SK-N-SH treated with all-trans-retinoic acid at 6 μM for 48 hours (cell line): ENCODE measurements at regions not wholly inside any gene's neighbourhood (a gene's known extent, or its start where the extent isn't known, plus 50 kb on each side); places are given as distances from the start of the nearest gene placed in this dataset.

Experiments
- ATAC-seq: fragments of 200-7000 bp; cut with Tn5 transposase; 3 replicates; pipeline ENCODE4 v1.9.1; 2020; ENCODE audit warnings: mild to moderate bottlenecking, moderate library complexity
- ARNTL ChIP-seq: fragments of 450-650 bp; formaldehyde crosslinking; IDR thresholded peaks from 2 replicates; pipeline ENCODE4 v1.5.0; 2020; ENCODE audit warnings: low read depth, mild to moderate bottlenecking, moderate library complexity, borderline replicate concordance
- BACH2 ChIP-seq: fragments of 250-450 bp; sonication (Bioruptor Pico); IDR thresholded peaks from 2 replicates; pipeline ENCODE4 v1.9.0; 2021; ENCODE audit warnings: mild to moderate bottlenecking, borderline replicate concordance
- CSRNP3 ChIP-seq: fragments of 250-450 bp; sonication (Bioruptor Pico); IDR thresholded peaks from 2 replicates; pipeline ENCODE4 v1.5.1; 2021; ENCODE audit warnings: mild to moderate bottlenecking, moderate library complexity
- ESRRG ChIP-seq: fragments of 250-450 bp; sonication (Bioruptor Pico); IDR thresholded peaks from 2 replicates; pipeline ENCODE4 v1.6.1; 2021; ENCODE audit warnings: mild to moderate bottlenecking
- GLIS3 ChIP-seq: fragments of 250-450 bp; sonication (Bioruptor Pico); IDR thresholded peaks from 2 replicates; pipeline ENCODE4 v1.5.0; 2020; ENCODE audit warnings: mild to moderate bottlenecking, moderate library complexity
- ISL1 ChIP-seq: fragments of 250-450 bp; sonication (Bioruptor Pico); IDR thresholded peaks from 2 replicates; pipeline ENCODE4 v2.1.2; 2022; ENCODE audit warnings: mild to moderate bottlenecking, moderate library complexity
- OSR1 ChIP-seq: fragments of 250-450 bp; sonication (Bioruptor Pico); IDR thresholded peaks from 2 replicates; pipeline ENCODE4 v1.8.0; 2022; ENCODE audit warnings: moderate library complexity, mild to moderate bottlenecking, inconsistent platforms
- PATZ1 ChIP-seq: fragments of 250-450 bp; sonication (Bioruptor Pico); IDR thresholded peaks from 2 replicates; pipeline ENCODE4 v1.8.0; 2020; ENCODE audit warnings: mild to moderate bottlenecking, moderate library complexity, borderline replicate concordance
- SNAI2 ChIP-seq: fragments of 250-450 bp; sonication (Bioruptor Pico); IDR thresholded peaks from 2 replicates; pipeline ENCODE4 v1.5.0; 2020; ENCODE audit warnings: mild to moderate bottlenecking, moderate library complexity
- TCF4 ChIP-seq: fragments of 250-450 bp; sonication (Bioruptor Pico); IDR thresholded peaks from 2 replicates; pipeline ENCODE4 v1.8.0; 2021; ENCODE audit warnings: mild to moderate bottlenecking, moderate library complexity, borderline replicate concordance
- TOX ChIP-seq: fragments of 250-450 bp; sonication (Bioruptor Pico); IDR thresholded peaks from 2 replicates; pipeline ENCODE4 v1.8.0; 2021; ENCODE audit warnings: mild to moderate bottlenecking, moderate library complexity, borderline replicate concordance
- TSHZ2 ChIP-seq: fragments of 250-450 bp; sonication (Bioruptor Pico); IDR thresholded peaks from 2 replicates; pipeline ENCODE4 v1.5.0; 2020; ENCODE audit warnings: mild to moderate bottlenecking, moderate library complexity
- ZC3H10 ChIP-seq: fragments of 250-450 bp; sonication (Bioruptor Pico); IDR thresholded peaks from 2 replicates; pipeline ENCODE4 v1.5.1; 2021; ENCODE audit warnings: mild to moderate bottlenecking, moderate library complexity
- ZFP3 ChIP-seq: fragments of 250-450 bp; sonication (Bioruptor Pico); IDR thresholded peaks from 2 replicates; pipeline ENCODE4 v1.5.0; 2020; ENCODE audit warnings: mild to moderate bottlenecking, moderate library complexity
- ZNF565 ChIP-seq: fragments of 450-650 bp; formaldehyde crosslinking; conservative IDR thresholded peaks from 2 replicates; pipeline ENCODE4 v1.5.0; 2020; ENCODE audit warnings: low read depth, mild to moderate bottlenecking, moderate library complexity
- ZNF70 ChIP-seq: fragments of 450-650 bp; formaldehyde crosslinking; IDR thresholded peaks from 2 replicates; pipeline ENCODE4 v1.5.0; 2020; ENCODE audit warnings: mild to moderate bottlenecking, moderate library complexity
- ZNF8 ChIP-seq: fragments of 450-650 bp; formaldehyde crosslinking; IDR thresholded peaks from 2 replicates; pipeline ENCODE4 v1.5.0; 2020; ENCODE audit warnings: mild to moderate bottlenecking, moderate library complexity
- TF ChIP-seq, protein P1 (sequence below): fragments of 250-450 bp; sonication (Bioruptor Pico); IDR thresholded peaks from 2 replicates; pipeline ENCODE4 v1.5.1; 2020; ENCODE audit warnings: low read depth, mild to moderate bottlenecking, moderate library complexity
- TF ChIP-seq, protein P2 (sequence below): fragments of 250-450 bp; sonication (Bioruptor Pico); IDR thresholded peaks from 2 replicates; pipeline ENCODE4 v1.8.0; 2021; ENCODE audit warnings: low read depth, mild to moderate bottlenecking, moderate library complexity, borderline replicate concordance

- TF ChIP-seq SNAI2 = no peak
- no peak for TF ChIP-seq ZNF565 (CRISPR knock-in tag)
- no peak for TF ChIP-seq TSHZ2
- no peak for TF ChIP-seq TCF4 (CRISPR knock-in tag)
- TF ChIP-seq ZNF70 = no peak
- TF ChIP-seq, protein P1, sequence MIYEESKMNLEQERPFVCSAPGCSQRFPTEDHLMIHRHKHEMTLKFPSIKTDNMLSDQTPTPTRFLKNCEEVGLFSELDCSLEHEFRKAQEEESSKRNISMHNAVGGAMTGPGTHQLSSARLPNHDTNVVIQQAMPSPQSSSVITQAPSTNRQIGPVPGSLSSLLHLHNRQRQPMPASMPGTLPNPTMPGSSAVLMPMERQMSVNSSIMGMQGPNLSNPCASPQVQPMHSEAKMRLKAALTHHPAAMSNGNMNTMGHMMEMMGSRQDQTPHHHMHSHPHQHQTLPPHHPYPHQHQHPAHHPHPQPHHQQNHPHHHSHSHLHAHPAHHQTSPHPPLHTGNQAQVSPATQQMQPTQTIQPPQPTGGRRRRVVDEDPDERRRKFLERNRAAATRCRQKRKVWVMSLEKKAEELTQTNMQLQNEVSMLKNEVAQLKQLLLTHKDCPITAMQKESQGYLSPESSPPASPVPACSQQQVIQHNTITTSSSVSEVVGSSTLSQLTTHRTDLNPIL (CRISPR knock-in tag) = no peak
- TF ChIP-seq, protein P2, sequence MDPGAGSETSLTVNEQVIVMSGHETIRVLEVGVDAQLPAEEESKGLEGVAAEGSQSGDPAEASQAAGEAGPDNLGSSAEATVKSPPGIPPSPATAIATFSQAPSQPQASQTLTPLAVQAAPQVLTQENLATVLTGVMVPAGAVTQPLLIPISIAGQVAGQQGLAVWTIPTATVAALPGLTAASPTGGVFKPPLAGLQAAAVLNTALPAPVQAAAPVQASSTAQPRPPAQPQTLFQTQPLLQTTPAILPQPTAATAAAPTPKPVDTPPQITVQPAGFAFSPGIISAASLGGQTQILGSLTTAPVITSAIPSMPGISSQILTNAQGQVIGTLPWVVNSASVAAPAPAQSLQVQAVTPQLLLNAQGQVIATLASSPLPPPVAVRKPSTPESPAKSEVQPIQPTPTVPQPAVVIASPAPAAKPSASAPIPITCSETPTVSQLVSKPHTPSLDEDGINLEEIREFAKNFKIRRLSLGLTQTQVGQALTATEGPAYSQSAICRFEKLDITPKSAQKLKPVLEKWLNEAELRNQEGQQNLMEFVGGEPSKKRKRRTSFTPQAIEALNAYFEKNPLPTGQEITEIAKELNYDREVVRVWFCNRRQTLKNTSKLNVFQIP (CRISPR knock-in tag) = no peak
- no peak for TF ChIP-seq BACH2 (CRISPR knock-in tag)
- no peak for TF ChIP-seq CSRNP3 (CRISPR knock-in tag)
- no peak for TF ChIP-seq ZFP3
- TF ChIP-seq GLIS3 (CRISPR knock-in tag) = no peak
- TF ChIP-seq ARNTL = no peak
- no peak for TF ChIP-seq ISL1 (CRISPR knock-in tag)
- TF ChIP-seq ZNF8 (CRISPR knock-in tag) = no peak
Measured at GRCh38 chr3:59566481-59566975, 516.7 kb upstream of the CFAP20DC start.

DNA sequence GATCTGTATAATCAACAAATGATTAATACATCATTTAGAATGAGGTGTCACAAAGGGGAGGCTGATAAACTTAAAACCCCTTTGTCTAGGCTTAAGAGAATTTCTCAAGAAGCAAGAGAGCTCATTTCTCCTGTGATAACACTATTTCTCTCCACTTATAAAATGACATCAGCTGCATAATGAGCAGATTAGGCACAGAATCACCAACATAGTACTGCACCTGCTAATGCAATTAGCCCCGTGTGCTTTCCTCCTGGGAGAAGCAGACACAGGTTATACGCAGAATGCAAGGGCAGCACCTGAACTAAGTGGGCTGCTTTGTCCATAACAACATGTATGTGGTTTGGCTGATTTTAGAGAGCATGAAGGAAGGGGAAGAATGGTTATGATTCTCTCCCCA, 515.3 kb upstream of the CFAP20DC start:
- no peak for TF ChIP-seq ZFP3
- TF ChIP-seq OSR1 (CRISPR knock-in tag) = no peak
- TF ChIP-seq, protein P2 (CRISPR knock-in tag) = no peak
- no peak for TF ChIP-seq ZC3H10
- TF ChIP-seq SNAI2 = no peak
- TF ChIP-seq PATZ1 (CRISPR knock-in tag) = no peak
- no peak for TF ChIP-seq ZNF8 (CRISPR knock-in tag)
- TF ChIP-seq, protein P1 (CRISPR knock-in tag) = no peak
- TF ChIP-seq ARNTL = no peak
- TF ChIP-seq ESRRG (CRISPR knock-in tag) = no peak
- no peak for TF ChIP-seq TOX (CRISPR knock-in tag)
- TF ChIP-seq ISL1 (CRISPR knock-in tag) = no peak
- TF ChIP-seq ZNF565 (CRISPR knock-in tag) = no peak
- no peak for TF ChIP-seq ZNF70
- TF ChIP-seq, all 23 proteins: peak for 0
- no peak for ATAC-seq

More at GRCh38 chr3:59566481-59566975, 516.7 kb upstream of the CFAP20DC start:
- no peak for ATAC-seq
